MM.1S (cell line): ENCODE measurements at regions not wholly inside any gene's neighbourhood (a gene's known extent, or its start where the extent isn't known, plus 50 kb on each side); places are given as distances from the start of the nearest gene placed in this dataset.

Experiments used
- DNase-seq: peaks from one replicate; pipeline ENCODE4 v3.0.0-alpha.2; 2015
- H2AFZ ChIP-seq: fragments of 300-600 bp; sonication (generic); 2 replicates; pipeline ENCODE4 v1.6.0; 2016; ENCODE audit warnings: antibody characterized with exemption, low read length
- H3F3A ChIP-seq: fragments of 300-600 bp; sonication (generic); 2 replicates; pipeline ENCODE4 v1.6.1; 2016; ENCODE audit warnings: mild to moderate bottlenecking, antibody characterized with exemption, low read length, moderate library complexity, mixed read lengths; ENCODE audit not compliant: insufficient read depth
- H3K27ac ChIP-seq: fragments of 300-600 bp; sonication (generic); 2 replicates; pipeline ENCODE4 v1.5.1; 2016; ENCODE audit warnings: mild to moderate bottlenecking, low read length
- H3K27me3 ChIP-seq: fragments of 300-600 bp; sonication (generic); replicated peaks from 2 replicates; pipeline ENCODE4 v1.6.0; 2016; ENCODE audit warnings: low read length; ENCODE audit not compliant: insufficient read depth
- H3K36me3 ChIP-seq: fragments of 300-600 bp; sonication (generic); replicated peaks from 2 replicates; pipeline ENCODE4 v1.6.1; 2016; ENCODE audit warnings: mild to moderate bottlenecking, low read length, mixed read lengths; ENCODE audit not compliant: insufficient read depth
- H3K4me1 ChIP-seq: fragments of 300-600 bp; sonication (generic); 2 replicates; pipeline ENCODE4 v1.6.1; 2016; ENCODE audit warnings: low read length, mixed read lengths
- H3K4me2 ChIP-seq: fragments of 300-600 bp; sonication (generic); 2 replicates; pipeline ENCODE4 v1.6.0; 2016; ENCODE audit warnings: low read depth, low read length
- H3K4me3 ChIP-seq: fragments of 300-600 bp; sonication (generic); 2 replicates; pipeline ENCODE4 v1.5.1; 2016; ENCODE audit warnings: low read length, mixed read lengths
- H3K79me2 ChIP-seq: fragments of 300-600 bp; sonication (generic); 2 replicates; pipeline ENCODE4 v1.6.1; 2016; ENCODE audit warnings: mixed run types, low read length, mixed read lengths
- H3K9ac ChIP-seq: fragments of 300-600 bp; sonication (generic); 2 replicates; pipeline ENCODE4 v1.6.1; 2016; ENCODE audit warnings: low read length, mixed read lengths
- H3K9me2 ChIP-seq: fragments of 300-600 bp; sonication (generic); replicated peaks from 2 replicates; pipeline ENCODE4 v1.6.1; 2016; ENCODE audit warnings: mild to moderate bottlenecking, low read length, mixed read lengths; ENCODE audit not compliant: insufficient read depth
- H3K9me3 ChIP-seq: fragments of 300-600 bp; sonication (generic); replicated peaks from 2 replicates; pipeline ENCODE4 v1.6.1; 2016; ENCODE audit warnings: mild to moderate bottlenecking, low read length, mixed read lengths; ENCODE audit not compliant: insufficient read depth
- H4K20me1 ChIP-seq: fragments of 300-600 bp; sonication (generic); 2 replicates; pipeline ENCODE4 v1.6.1; 2016; ENCODE audit warnings: mild to moderate bottlenecking, low read length, moderate library complexity, mixed read lengths; ENCODE audit not compliant: insufficient read depth
- EZH2 ChIP-seq: fragments of 300-600 bp; sonication (generic); optimal IDR thresholded peaks from 2 replicates; pipeline ENCODE3; 2017; ENCODE audit warnings: low read depth, mild to moderate bottlenecking, antibody characterized with exemption, low read length, mixed read lengths
- EZH2phosphoT487 ChIP-seq: fragments of 300-600 bp; sonication (generic); IDR thresholded peaks from 2 replicates; pipeline ENCODE4 v1.6.1; 2018; ENCODE audit warnings: antibody characterized with exemption, low read length
- TF ChIP-seq, protein P1 (sequence below): fragments of 300-600 bp; sonication (generic); IDR thresholded peaks from 2 replicates; pipeline ENCODE4 v1.5.1; 2016; ENCODE audit warnings: antibody characterized with exemption, low read length, mixed read lengths

DNA sequence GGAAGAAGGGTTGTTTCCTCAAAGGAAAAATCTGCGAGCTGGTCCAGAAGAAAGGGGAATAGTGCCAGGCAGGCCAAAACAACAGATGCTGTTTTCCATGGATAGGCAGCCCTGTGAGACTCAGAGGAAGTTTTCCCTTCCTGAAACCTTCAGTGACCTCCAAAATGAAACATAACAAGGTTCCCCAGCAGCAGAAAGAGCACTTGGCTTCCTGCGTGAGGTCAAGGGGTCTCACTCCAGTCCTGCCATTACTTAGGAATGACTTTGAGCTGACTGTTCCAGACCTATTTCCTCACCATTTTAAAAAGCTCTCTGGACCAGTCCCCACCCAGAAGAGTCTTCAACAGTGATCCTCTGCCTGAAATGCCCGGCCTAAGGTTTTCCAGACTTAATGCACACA is 104.6 kb upstream of the IPO5 start:
- Histone ChIP-seq H3K9ac (no peak overlapping the region), H3K79me2 (no peaks in the 10 kb centered on the region), H3K4me1 (peaks cover 6% of the 10 kb centered on the region; the same call in 1 of the 2 replicates), H4K20me1 (no peaks in the 10 kb centered on the region), H3K36me3 (no peaks in the 10 kb centered on the region), H2AFZ (0 out of 2 replicates have a peak overlapping the region, but pooled peaks have one; percentile 17), H3K4me2 (peak overlapping the region; percentile 28; the same call in 1 of the 2 replicates), H3K27me3 (no peaks in the 10 kb centered on the region), H3K9me2 (no peaks in the 10 kb centered on the region), H3K27ac (no peak overlapping the region), H3K4me3 (no peak overlapping the region), H3K9me3 (no peaks in the 10 kb centered on the region), H3F3A (no peaks in the 10 kb centered on the region)
- TF ChIP-seq EZH2: no peak
- no peak for DNase-seq

DNA sequence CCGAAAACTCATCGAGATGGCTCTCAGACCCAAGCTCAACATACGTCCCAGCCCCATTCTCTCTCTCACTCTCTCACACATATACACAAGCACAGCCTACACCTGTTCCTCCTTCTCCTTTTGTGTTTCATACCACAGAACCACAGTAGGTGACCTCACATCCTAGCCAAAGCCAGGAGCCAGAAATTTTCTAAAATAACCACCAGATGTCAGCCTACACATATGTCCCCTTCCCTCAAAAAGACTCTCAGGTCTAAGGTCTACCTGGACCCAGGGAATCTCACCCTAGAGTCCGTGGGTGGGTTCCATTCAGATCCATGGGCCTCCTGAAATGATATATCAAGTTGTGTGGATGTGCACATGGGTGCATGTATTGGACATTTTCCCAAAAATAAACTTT is 104.2 kb upstream of the IPO5 start:
- Histone ChIP-seq H3F3A (no peaks in the 10 kb centered on the region), H3K9me2 (no peaks in the 10 kb centered on the region), H4K20me1 (no peaks in the 10 kb centered on the region), H3K4me3 (no peak overlapping the region), H2AFZ (0 out of 2 replicates have a peak overlapping the region, but pooled peaks have one; percentile 17), H3K4me1 (peaks cover 6% of the 10 kb centered on the region; the same call in 1 of the 2 replicates), H3K4me2 (peak overlapping the region; percentile 28; the same call in 1 of the 2 replicates), H3K27ac (no peak overlapping the region), H3K9me3 (no peaks in the 10 kb centered on the region), H3K9ac (no peak overlapping the region), H3K27me3 (no peaks in the 10 kb centered on the region), H3K36me3 (no peaks in the 10 kb centered on the region), H3K79me2 (no peaks in the 10 kb centered on the region)
- TF ChIP-seq, protein P1, sequence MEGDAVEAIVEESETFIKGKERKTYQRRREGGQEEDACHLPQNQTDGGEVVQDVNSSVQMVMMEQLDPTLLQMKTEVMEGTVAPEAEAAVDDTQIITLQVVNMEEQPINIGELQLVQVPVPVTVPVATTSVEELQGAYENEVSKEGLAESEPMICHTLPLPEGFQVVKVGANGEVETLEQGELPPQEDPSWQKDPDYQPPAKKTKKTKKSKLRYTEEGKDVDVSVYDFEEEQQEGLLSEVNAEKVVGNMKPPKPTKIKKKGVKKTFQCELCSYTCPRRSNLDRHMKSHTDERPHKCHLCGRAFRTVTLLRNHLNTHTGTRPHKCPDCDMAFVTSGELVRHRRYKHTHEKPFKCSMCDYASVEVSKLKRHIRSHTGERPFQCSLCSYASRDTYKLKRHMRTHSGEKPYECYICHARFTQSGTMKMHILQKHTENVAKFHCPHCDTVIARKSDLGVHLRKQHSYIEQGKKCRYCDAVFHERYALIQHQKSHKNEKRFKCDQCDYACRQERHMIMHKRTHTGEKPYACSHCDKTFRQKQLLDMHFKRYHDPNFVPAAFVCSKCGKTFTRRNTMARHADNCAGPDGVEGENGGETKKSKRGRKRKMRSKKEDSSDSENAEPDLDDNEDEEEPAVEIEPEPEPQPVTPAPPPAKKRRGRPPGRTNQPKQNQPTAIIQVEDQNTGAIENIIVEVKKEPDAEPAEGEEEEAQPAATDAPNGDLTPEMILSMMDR: peak; percentile 60
- no peak for TF ChIP-seq EZH2
- peak; percentile 67 for DNase-seq

DNA sequence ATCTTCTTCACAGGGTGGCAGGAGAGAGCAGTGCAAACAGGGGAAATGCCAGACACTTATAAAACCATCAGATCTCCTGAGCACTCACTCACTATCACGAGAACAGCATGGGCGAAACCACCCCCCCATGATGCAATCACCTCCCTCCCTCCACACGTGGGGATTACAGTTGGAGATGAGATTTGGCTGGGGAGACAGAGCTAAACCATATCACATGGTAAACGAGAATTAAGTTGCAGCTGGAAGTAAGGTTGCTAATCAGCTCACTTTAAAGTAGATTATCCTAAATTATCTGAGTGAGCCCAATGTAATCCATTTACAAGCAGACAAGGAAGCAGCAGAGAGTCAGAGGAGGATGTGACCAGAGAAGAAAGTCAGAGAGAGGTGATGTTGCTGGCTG is 102.2 kb upstream of the IPO5 start:
- Histone ChIP-seq H3K9me2 (no peaks in the 10 kb centered on the region), H3F3A (no peaks in the 10 kb centered on the region), H4K20me1 (no peaks in the 10 kb centered on the region), H2AFZ (no peak overlapping the region), H3K4me2 (no peak overlapping the region), H3K4me1 (peaks cover 11% of the 10 kb centered on the region), H3K9ac (no peak overlapping the region), H3K27me3 (no peaks in the 10 kb centered on the region), H3K27ac (no peak overlapping the region), H3K9me3 (no peaks in the 10 kb centered on the region), H3K36me3 (no peaks in the 10 kb centered on the region), H3K79me2 (no peaks in the 10 kb centered on the region), H3K4me3 (no peak overlapping the region)
- no peak for DNase-seq
- TF ChIP-seq EZH2 (no peak), EZH2phosphoT487 (no peak)
- TF ChIP-seq, protein P1: no peak

DNA sequence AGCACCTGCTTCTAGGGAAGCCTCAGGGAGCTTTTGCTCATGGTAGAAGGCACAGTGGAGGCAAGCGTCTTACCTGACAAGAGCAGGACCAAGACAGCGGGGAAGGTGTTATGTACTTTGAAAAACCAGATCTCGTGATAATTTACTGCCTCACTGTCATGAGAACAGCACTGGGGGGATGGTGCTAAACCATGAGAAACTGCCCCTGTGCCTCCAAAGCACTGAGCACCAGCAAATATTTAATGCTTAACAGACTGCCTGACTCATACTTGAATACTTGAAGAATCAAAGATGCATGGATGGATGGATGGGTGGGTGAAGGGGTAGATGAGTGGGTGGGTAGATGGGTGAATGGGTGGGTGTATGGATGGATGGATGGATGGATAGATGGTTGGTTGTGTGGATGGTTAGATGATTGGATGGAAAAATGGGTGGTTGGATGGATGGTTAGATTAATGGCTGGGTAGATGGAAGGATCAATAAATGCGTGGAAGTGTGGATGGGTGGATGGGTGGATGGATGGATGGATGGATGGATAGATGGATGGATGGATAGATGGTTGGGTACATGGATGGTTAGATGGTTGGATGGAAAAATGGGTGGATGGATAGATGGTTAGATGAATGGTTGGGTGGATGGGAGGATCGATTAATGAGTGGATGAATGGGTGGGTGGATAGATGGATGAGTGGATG is 101.1 kb upstream of the IPO5 start:
- Histone ChIP-seq H3K27ac (no peak overlapping the region), H3F3A (no peaks in the 10 kb centered on the region), H3K9me3 (no peaks in the 10 kb centered on the region), H3K36me3 (no peaks in the 10 kb centered on the region), H3K27me3 (no peaks in the 10 kb centered on the region), H3K9me2 (no peaks in the 10 kb centered on the region), H3K79me2 (no peaks in the 10 kb centered on the region), H3K9ac (no peak overlapping the region), H3K4me2 (no peak overlapping the region), H3K4me3 (no peak overlapping the region), H2AFZ (no peak overlapping the region), H4K20me1 (no peaks in the 10 kb centered on the region), H3K4me1 (peaks cover 11% of the 10 kb centered on the region)
- TF ChIP-seq, protein P1: no peak
- TF ChIP-seq EZH2 (no peak), EZH2phosphoT487 (no peak)
- DNase-seq: no peak
